Activated CD4-positive, alpha-beta T cell treated with anti-CD3 and anti-CD28 coated beads, Interleukin-2, amount 50 U/mL, for 1 hour (primary cell): ENCODE measurements at regions not wholly inside any gene's neighbourhood (a gene's known extent, or its start where the extent isn't known, plus 50 kb on each side); places are given as distances from the start of the nearest gene placed in this dataset.
"Not testable (repeated sequence)": the region's sequence is repeated elsewhere in the genome, so short reads cannot be mapped to it uniquely, and the experiment has no call there.

ENCODE experiments used
- DNase-seq: peaks from one replicate; pipeline ENCODE4 v3.0.0-alpha.2; 2020

DNA sequence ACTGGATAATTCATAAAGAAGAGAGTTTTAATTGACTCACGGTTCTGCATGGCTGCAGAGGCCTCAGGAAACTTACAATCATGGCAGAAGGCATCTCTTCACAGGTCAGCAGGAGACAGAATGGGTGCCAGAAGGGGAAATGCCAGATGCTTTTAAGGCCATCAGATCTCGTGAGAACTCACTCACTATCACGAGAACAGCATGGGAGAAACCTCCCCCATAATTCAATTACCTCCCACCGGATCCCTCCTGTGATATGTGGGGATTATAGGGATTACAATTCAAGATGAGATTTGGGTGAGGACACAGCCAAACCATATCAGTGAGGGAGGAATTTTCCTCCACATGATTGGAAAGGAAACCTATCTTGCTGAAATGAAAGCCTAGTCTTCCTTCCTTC is 108.1 kb upstream of the TMEM132E start:
- not testable (repeated sequence) for DNase-seq

DNA sequence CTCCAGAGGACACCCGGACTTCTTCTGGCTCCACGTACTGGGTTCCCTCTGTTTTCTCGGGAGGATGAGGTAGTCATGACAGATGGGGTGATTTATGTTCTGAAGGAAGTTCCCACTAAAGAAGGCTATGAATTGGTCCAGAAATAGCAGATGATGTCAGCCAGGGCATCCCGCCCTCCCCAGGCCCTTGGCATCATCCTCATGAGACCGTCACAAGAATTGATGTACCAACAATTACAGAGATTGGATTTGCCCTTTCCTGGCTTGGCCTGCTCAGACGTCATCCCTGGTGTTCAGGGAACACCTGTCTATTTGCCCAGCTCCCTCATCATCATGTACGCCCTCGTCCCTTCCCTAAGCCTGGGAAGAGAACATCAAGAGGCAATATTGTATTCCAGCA is 102.8 kb upstream of the CCL1 start:
- DNase-seq: no peak

DNA sequence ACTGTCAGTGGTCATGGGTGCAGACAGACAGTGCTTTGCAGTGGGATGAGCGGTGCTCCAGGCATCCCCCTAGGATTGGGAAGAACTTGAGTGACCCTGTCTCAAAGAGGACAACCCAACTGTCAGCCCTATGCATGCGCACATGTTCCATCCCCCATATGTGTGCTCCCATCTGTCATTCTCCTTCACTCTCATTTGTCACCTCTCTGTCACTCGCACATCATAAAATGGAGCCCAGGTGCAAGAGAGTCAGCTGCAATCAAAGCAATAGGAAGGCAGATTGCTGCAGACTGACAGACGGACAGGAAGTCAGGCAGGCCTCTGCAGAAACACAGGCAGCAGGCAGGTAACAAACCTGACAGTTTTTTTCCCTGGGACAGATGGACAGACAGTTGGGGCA is 101.8 kb upstream of the CCL1 start:
- DNase-seq: no peak

DNA sequence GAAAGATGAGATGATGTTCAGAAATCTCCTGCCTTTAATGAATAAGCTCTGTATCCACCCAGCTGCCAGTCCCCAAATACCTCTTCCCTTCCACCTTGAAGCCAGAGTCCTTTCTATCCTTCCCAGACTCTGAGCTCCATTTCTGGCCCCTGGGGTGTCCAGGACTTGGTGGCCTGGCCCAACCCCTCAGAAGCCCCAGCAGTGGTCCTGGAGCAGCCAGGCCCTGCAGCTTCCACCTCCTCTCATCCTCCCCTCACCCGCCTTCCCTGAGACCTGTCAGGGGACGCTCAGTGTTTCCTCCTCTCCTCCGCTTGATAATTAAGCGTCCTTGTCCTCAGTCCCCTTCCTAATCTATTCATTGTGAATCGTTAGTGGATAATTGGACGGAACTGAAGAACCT is 95.2 kb upstream of the CCL1 start:
- no peak for DNase-seq

DNA sequence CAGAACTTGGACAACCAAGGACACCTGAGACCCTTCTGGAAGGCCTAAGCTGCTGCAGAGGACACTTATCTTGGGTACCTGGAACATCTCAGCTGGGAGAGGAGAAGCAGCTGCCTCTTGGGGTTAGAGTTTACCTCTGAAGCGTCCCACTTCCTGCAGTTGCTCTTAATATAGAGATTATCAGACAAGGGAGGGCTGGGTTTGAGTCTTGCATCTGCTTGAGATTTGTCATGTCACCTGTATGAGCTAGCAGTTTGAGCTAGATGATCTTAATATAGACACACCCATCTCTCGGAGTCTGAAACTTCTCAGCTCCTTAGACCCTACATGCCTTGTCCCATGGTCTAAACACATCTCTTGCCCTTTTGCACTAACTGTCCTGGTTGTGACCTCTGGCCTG is 93.1 kb upstream of the CCL1 start:
- DNase-seq: no peak

DNA sequence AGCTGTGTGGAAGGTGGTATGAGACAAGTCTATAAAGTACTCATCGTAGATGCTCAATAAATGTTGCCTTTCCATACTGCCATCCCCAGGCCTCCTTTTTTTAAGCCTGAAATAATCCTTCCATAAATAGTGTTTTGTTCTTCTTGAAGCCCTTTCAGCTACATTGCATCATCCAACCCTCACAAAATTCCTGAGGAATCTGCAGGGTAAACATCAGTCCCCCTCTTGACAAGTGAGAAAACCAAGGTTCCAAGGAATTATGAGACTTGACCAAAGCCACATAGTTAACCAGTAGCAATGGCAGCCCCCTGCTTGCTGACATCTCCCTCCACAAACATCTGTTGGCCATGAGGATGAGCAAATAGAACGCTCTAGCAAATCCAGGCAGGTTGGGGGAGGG is 89.7 kb upstream of the CCL1 start:
- DNase-seq: no peak

DNA sequence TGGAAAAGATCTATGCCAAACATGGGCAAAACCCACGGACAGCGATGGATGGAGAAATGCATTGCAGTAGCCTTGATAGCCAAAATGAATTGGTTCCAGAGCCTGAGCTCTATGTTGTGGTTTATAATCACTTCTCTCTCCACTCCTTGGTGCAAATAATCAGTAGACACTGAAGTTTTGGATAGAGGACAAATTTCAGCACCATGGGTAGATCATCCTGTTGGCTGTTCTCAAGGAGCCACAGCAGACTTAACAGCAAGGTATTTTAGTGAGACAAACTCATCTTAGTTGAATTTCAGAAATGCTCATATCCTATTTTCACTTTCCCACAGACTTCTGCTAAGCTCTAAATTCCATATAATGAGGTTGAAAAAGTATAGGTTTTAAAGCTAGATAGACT is 88.3 kb upstream of the CCL1 start:
- DNase-seq: no peak

DNA sequence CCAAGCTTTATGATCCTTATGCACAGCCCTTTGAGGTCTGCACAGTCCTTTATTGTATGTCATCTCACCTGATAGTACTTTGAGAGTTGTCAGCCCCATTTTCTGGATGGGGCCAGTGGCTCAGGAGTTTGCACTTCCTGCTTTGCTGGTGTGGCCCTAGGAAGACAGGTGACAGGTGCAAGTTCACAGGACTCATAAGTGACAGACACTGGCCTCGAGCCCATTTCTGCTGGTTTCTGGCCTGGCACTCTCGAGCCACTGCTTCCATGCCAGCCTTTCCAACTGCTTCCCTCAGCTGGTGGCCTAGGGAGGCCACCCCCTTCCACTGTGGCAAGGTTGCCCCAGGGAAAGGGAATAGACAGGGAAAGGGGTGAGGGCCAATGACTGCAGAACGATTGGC is 84.4 kb upstream of the CCL1 start:
- DNase-seq: no peak

DNA sequence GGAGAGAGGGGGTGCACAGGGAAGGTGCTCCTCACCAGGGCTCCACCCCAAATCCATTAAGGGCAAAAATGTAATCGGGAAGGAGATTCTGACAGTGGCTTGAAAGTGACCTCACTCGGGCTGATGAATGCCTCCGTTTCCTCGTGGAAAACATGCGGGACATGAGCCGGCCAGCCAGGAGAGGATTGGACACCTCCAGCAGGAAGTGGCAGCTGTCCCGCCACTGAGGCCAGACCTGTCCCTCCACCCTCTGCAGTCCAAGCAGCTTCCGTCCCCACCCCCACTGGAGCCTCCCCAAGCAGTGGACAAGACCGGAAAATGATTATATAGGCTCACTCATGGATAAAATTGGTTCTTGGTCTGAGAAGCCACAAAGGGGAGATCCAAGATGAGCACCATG is 82.1 kb upstream of the CCL1 start:
- DNase-seq: no peak

DNA sequence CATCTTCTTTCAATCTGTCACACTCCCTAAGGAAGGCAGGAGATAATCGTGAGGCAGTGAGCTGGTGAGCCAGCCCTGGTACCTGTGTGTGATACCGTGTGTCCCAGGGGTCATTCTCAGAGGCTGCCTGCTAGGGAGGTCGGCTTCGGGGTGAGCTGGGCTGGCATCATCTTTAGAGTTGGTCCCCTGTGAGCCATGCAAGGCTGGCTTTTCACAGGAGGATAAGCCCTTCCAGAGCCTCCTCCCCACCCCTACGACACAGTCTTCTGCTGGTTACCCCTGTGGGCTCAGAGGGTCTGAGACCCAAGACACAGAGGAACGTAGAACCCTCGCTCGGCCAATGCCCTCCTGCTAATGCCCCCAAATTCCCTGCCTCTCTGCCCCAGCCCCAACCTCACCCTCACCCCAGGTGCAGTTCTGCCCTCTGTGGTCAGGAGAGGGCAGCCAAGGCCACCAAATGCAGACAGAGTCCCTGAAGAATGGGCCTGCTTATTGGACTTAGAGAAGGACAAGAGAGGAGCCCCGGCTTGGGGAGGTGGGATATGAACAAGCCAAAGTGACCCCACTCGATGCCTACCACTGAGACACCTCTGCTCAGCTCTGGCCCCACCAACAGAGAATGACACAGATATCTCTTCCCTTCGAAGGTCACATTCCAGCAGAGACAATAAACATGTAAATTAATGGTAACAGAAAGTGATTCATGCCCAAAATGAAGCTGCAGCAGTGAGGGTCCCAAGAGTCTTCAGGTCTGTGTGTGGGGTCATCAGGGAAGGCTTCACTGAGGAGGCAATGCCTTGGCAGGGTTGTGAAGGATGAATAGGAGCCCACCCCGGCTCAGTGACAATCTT is 80.8 kb upstream of the CCL1 start:
- no peak for DNase-seq

DNA sequence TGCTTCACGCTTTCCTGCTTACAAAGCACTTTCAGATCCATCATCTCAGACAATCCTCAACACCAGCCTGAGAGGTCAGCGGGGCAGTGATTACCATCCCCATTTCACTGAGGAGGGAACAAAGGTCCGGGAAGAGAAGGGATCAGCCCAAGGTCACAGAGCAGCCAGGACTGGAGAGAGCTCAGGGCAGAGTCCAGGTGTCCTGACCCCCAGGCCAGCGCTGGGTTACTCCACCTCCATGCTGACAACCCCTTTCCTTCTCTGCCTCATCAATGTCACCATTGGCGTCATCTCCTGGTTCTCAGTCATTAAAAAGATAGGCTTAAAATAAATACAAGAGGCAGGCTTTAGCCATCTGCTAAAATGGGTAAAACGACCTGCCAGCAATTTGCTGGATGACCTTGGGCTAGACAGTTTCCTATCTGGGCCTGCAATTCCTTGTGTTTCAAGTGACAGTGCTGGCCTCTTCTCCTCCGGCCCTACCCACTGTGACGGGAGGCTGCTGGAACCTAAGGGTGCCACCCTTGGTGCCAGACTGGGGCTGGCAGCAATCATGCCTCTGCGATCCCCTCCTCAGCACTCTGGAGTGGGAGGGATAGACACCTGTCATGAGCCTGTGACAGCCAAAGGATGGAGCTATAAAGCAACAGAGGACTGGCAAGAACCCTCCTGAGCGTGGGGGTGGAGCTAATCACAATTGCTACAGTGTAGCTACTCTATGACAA is 79.5 kb upstream of the CCL1 start:
- no peak for DNase-seq

DNA sequence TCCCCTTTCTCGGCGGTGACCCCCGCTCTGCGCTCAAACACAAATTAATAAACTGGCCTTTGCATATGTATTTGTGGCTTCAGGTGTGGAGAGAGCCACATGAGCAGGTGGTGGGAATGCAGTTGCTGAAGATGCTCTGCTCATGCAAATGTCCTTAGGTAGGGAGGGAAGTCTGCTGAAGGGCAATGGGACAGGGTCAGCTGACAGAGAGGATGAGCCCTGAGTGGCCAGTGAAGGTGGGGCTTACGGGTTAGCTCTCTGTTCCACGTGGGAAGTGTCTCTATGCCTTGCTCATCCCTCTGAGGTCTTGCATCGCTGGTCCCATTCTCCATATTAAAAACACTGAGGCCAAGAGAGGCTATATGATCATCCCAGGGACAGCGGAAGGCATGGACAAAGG is 74.2 kb upstream of the CCL1 start:
- no peak for DNase-seq

DNA sequence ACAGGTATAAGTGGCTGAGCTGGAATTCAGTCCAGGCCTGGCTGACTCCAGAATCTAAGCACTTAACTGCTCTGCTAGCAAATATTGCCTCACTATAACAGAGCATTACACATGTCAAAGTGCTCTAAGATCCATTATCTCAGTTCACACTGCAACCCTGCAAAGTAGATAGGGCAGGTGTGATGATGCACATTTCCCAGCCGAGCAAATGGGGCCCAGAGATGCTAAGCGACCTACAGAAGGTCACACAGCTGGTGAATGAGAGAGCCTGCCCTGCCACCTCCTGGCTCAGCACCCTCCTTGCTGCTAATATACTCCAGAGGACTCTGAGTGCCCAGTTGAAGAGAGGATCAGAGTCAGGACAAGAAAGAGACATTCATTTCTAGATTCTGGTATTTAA is 73.6 kb upstream of the CCL1 start:
- no peak for DNase-seq

DNA sequence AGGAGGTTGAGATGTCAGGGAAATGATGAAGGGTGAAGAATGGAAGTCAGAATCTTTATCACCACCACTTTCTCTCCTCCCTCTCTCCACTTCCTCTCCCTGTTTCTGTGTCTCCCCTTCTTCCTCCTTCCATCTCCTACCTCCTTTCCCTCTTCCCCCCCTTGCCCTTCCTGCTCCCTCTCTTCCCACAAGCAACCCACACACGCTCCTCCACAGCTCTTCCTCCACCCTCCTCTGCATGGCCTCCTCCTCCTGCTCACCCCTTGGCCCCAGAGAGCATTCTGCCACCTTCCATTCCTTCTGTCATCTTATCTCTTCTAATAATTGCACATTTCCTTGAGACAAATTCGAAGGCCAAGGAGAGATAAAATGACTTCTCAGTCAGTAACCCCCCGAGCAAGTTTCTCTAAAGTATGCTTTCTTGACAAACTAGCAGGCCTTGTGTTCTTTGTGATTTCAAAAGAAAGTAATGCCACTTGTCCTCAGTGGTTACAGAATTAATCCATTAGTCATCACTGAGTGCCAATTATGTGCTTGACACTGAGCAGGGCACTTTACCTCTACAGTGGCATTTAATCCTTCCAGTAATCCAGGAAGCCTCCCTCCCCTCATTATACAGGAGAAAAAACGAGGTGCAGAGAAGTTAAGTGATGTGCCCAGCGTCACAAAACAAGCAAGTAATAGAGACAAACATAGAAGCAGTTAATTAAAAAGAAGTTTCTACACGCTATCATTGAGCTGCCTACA is 72.3 kb upstream of the CCL1 start:
- DNase-seq: no peak

DNA sequence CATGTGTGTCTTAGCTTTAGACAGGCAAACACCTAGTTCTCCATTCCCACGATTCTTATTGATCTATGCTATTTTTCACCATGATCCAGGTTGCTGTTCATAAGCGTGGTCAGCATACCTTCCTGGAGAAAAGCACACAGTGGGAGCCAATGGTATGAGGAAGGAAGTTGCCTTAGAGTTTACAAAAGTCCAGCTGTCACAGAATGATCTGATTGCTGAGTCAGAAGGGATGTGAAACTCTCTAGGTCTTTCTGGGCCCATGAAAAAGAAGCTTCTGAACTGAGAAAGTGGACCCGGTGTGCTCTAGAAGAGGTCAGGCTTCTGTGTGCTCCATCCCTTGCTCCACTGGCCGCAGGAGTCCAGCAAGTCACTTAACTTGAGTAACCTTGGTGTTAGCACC is 71.0 kb upstream of the CCL1 start:
- DNase-seq: no peak

DNA sequence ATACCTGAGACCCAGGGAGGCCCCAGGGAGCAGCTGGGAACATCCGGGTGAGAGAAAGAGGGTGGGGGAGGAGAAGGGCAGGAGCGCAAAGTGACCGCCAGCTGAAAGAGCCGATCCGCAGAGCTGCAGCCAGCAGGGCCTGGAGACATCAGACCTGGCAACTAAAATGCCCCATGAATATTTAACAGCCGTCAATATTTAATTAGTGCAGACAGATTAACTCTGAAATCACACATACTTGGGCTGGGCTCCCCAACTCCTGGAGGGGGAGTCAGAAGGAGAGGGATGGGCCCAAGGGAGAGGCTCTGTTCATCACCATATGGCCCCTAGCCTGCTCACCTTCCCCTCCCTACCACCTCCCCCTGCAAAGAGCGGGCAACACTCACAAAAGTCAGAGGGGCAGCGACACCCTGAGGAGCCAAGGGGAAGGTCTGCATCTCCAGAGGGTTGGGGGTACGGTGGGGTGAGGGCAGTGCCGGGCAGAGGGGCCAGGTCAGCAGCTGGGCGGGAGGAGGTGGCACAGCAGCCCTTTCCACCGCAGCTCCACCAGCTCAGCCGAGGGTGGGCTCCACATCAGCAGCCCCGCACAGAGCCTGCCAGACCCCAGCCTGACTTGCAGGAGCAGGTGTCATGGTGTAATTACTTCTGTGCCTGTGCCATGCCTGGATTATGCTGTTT is 61.9 kb upstream of the CCL1 start:
- no peak for DNase-seq

DNA sequence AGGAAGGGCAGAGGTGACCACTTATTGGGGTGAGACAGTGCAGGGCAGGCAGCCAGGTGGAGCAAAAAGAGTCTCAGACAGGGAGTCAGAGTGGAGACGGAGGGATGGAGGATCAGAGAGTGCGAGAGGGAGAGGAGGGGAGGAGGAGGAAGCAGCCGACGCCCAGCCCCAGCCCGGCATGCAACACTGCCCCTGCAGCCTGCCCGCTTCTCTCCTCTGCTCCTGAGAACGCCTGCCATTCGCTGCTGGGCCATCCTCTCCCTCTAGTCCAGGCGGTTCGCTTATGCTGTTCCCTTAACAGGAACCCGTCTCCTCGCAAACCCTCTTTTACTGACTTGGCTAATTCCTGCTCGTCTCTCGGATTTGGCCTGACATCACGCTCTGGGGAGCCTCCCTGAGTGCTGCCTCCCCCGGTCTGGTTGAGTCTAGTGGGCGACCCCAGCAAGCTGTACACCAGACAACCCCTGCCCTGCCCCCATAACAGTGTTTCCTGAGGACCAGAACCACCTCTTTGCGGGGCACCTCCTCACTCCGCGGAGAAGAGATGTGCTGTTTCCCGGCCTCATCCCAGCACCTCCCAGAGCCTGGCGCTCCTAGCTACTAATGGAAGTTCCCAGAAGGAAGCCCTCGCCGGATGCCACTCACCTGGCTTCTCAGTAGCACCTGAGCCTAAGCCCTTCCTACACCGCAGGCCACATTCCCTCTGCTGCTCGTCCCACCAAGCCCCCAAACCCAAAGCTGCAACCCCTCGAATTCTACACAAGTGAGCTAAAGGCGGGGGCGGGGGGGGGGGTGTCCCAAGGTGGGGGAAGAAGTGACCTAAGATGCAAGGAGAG is 61.2 kb upstream of the CCL1 start:
- DNase-seq: no peak

DNA sequence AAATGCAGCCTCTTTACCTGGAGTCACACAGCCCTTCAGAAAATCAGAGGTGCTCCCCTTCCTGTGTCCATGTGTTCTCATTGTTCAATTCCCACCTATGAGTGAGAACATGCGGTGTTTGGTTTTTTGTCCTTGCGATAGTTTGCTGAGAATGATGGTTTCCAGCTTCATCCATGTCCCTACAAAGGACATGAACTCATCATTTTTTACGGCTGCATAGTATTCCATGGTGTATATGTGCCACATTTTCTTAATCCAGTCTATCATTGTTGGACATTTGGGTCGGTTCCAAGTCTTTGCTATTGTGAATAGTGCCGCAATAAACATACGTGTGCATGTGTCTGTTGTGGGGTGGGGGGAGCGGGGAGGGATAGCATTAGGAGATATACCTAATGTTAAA is 60.3 kb upstream of the CCL1 start:
- not testable (repeated sequence) for DNase-seq

DNA sequence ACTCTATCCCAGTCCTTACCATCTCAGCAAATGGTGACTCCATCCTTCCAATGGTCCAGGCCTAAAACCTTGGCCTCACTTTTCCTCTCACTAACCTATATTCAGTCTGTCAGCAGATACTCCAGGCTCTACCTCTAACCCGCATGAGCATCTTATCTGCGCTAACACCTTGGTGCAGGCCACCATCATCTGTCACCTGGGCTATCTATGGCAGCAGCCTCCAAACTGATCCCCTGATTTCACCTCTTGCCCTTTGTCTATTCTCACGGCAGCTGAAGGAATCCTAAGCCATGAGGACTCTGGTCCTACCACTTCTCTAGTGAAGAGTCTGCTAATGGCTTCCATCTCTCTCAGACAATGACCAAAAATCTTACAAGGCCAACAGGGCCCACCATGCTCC is 57.9 kb upstream of the CCL1 start:
- no peak for DNase-seq

DNA sequence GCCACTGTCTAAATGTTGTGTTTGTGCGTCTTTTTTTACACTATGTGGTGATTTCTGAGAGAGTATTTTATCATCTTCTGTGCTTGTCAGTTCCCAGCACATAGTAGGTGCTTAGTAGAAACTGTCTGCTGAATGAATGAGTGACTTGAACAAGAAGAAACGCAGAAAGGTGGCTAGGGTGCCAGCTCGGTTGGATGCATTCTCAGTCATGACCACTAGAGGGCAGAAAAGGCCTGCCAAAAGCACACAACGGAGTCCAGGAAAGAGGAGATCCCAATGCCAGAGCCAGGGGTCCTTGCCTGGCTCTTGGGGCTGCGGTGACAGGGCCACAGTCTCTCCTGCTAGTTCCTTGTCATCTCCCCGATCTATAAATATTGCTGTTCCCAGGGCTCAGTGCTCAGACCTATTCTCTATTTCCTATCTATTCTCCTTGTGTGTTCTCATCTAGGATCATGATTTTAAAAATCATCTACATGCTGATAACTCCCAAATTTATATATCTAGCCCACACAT is 57.3 kb upstream of the CCL1 start:
- DNase-seq: peak; percentile 57

DNA sequence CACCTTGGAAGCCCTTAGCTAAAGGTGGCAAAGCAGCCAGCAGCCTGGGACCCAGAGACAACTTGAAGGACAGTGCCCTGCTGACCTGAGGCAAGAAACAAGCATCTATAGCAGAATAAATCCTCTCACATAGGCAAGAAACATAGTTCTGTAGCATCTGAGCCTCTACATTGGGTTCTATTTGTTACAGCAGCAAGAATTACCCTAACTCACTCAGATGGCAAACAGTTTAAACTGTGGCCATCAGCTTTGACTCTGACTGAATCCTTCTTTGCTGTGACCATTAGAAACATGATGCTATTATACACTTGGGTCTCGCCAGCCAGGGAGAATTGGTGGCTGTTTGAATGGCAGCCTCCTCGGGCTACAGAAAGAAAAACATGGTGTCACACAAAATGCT is 53.1 kb upstream of the CCL1 start:
- DNase-seq: no peak

DNA sequence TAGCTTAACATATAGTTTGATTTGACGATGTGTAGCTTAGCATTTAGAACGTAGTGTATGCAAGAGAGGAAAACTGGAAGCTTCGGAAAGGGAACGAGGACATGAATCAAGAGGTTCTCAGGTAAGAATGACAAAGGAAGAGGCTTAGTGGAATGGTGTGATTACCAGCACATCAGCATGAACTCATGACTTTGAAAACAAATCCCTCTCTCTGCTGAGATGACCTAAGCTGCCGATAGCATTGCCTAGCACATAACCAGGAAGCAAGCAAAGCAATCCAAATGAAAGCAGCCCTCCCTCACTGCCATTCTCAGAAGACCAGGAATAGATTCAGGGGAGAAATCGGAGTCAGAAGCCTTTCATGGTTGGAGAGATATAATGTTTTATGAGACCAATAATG is 51.3 kb upstream of the CCL1 start:
- no peak for DNase-seq
